Activated CD4-positive, CD25-positive, alpha-beta regulatory T cell treated with anti-CD3 and anti-CD28 coated beads, Interleukin-2, amount 50 U/mL, for 72 hours (primary cell): ENCODE measurements at regions not wholly inside any gene's neighbourhood (a gene's known extent, or its start where the extent isn't known, plus 50 kb on each side); places are given as distances from the start of the nearest gene placed in this dataset.

Experiments used
- DNase-seq: peaks from one replicate; pipeline ENCODE4 v3.0.0; 2021

- no peak for DNase-seq
Measured at GRCh38 chr14:82067221-82067875, 533.7 kb upstream of the SEL1L start.

- no peak for DNase-seq
Measured at GRCh38 chr14:82070040-82070439, 536.4 kb upstream of the SEL1L start.

GRCh38 chr14:82070753-82071152 is 537.1 kb upstream of the SEL1L start:
- DNase-seq: no peak

DNA sequence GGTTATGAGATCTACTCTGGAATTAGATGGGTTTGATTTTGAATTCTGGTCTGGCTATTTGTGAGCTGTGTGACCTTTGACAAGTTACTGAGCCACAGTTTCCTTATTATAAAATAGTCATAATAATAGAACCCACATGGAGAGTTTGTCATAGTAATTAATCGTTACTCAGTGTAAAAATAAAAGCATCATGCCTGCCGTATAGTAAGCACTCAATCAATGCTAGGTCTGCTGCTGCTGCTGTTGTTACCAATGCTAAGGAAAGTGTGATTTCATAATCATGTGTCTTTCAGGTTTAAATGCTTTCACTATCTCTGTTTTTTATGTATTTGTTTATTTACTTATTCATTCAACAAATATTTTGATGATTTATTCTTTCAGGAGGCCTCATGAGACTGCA is 539.9 kb upstream of the SEL1L start:
- DNase-seq: no peak

DNA sequence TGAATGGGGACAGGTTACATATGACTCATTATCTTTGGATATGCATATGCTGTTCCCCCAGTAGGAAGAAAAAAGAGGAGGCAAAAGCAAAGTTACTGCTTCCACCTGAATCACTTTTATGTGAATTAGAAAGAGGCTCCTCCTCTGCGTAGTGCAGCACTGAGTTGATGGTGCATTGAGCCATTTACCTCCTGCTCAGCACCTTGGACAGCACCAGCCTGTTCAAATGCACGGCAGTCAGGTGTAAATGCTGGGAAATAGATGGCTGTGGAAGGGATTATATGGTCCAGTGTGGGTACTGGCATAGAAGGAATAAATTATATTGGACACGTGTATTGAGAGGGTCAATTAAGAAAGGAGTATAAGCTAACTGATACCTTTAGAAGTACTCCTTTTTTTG is 541.9 kb upstream of the SEL1L start:
- DNase-seq: no peak

DNA sequence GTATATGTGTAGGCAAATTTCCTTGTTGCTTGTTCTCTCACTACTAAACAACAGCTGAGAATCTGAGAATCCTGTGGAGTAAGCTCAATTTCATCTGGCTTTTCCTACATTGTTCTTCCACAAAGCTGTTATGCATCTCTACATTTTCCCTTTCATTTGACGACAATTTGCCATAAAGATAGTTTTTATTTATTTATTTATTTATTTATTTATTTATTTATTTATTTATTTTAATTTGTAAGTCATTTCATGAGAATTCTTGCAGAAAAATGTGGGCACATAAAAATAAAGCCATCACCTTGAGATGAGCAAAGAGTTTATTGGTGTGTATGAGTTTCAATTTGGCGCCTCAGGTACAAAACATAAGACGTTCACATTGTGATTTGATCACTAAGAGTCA is 545.9 kb upstream of the SEL1L start:
- no peak for DNase-seq

DNA sequence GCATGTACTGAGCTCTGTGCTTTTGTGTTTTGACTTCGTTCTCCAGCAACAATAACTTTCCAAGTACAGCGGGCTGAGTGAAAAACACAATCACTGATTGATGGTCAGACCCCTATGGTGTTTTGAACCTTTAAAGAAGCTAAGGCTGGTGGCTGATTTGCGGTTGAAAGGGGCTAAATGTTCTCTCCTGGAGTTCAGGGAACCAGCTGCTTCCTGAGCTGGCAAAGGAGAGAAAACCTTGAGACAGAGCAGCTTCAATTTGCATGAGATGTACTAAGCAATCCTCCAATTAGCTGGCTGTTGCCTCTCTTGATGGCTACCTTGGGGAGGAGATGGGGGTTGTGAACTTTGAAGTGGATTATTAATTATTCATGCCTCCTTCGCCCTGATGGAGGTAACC is 546.7 kb upstream of the SEL1L start:
- no peak for DNase-seq

DNA sequence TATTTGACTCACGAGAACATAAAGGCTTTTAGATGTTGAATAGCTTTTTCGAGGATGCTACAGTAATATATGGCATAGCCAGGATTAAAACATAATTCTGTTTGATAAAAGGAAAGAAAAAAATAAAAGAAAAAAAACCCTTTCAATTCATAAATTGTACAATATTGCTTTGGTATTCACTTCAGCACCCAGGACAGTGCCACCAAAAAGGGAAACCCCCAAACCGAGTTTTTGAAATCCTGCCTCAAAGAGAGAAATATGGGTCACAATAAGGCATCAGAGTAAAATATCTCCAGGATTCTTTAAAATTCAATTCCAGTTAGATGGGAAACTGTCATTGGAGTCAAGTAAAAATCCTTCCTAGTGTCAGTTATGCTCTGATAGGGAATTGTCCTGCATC is 551.2 kb upstream of the SEL1L start:
- no peak for DNase-seq

- DNase-seq: no peak
Measured at GRCh38 chr14:82091097-82091496, 557.4 kb upstream of the SEL1L start.

DNA sequence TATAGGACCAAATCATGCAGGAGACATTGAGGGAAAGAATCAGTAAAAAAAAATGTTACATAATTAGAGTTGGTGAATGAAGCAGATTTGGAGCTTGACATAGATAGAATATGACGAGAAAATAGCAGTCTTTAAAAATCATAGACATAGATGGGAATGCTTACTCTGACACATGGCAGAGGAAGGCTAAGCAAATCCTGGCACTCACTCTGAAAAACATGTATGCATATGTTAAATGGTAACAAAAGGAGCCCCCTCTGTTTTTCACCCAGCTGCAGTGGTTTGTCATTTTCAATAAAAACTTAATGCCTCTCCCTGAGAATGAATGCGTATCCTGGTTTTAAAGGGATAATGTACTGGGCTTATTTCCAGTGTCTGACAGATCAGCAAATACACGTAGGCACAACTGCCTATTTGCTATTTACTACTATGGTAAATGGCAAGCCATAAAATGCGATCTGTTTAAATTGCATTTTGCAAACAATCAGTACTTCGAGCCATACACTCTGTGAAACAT is 561.2 kb upstream of the SEL1L start:
- no peak for DNase-seq

DNA sequence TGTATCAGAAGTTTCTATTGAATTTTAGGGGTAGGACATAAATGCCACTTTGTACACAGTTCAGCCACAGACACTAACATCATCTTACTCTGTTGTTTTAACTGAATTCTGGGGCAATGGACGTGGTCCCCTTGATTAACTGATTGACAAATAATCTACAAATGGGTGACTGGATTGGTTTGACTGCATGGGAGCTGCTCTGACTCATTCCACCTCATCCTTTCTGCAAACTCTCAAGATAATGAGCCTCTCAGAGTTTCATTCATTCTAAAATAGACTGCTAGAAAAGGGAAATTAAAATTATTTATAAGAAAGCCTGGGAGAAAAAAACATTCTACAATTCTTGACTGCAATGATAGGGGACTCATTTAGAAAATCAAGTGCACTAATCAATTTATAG is 570.4 kb upstream of the SEL1L start:
- DNase-seq: no peak

- no peak for DNase-seq
Measured at GRCh38 chr14:82112210-82112839, 578.7 kb upstream of the SEL1L start.

DNA sequence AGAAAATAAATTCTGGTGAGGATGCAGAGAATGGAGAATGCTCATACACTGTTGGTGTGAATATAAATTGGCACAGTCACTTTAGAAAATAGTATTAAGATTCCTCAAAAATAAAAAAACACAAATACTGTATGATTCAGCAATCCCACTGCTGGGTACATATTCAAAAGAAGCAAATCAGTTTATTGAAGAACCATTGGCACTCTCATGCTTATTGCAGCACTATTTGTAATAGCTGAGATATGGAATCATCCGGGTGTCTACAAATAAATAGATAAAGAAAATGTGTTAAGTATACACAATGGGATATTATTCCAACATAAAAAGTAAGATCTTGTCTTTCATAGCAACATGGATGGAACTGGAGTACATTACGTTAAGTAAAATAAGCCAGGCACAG is 579.4 kb upstream of the SEL1L start:
- no peak for DNase-seq

DNA sequence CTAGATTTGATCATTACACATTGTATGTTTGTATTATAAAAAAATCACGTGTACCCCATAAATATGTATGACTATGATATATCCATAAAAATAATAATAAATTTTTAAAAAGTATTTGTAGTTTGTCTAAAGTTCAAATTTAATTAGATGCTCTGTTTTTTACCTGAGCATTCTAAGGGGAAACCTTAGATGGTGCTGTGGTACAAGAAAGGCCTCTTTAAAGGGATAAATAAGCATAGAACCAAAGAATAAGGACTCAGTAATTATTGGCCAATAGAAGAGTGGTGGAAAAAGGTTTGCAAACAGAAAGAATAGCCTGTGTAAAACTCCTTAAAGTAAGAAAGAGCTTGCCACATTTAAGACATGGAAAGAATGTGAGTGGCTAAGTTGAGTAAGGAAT is 580.1 kb upstream of the SEL1L start:
- DNase-seq: no peak

DNA sequence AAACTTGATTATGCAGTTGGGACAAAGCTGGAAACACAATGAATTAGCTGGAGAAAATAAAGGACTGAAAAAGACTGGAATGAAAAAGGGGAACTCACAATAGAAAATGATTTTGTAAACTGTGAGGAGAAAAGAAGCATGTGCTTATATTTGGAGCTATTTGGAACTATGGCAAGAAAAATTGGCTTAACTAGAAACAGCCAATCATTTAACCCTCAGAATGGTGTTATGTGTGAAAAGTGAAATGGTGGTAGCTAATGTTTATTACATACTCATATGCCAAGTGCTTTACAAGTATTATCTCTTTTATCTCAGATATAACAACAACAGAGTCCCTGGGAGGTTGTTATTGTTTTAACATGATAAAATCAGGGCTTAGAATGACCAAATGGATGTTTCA is 583.1 kb upstream of the SEL1L start:
- no peak for DNase-seq

DNA sequence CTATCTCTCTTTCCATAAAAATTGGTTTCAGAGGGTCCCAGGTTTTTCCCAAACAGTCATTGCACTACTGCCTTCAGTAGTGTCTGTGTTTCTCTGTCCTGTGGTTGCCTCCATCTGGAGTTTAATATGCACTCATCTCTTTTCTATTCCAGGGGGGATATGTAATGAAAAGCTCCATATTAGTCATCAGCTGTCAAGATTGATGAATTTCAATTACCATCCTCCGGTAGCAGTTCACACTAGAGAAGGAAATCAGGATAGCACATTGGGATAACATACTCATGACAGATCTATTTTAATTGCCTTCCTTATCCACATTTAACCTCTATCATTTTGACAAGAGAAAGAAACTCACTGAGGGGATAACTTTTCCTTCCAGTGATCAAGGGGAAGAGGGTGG is 589.0 kb upstream of the SEL1L start:
- no peak for DNase-seq

- no peak for DNase-seq
Measured at GRCh38 chr14:82124511-82124910, 590.9 kb upstream of the SEL1L start.

GRCh38 chr14:82126006-82126405 is 592.4 kb upstream of the SEL1L start:
- no peak for DNase-seq

GRCh38 chr14:82134411-82134810 is 600.8 kb upstream of the SEL1L start:
- DNase-seq: no peak

GRCh38 chr14:82138431-82138830 is 604.8 kb upstream of the SEL1L start:
- no peak for DNase-seq

GRCh38 chr14:82146846-82147245 is 613.2 kb upstream of the SEL1L start:
- DNase-seq: no peak

DNA sequence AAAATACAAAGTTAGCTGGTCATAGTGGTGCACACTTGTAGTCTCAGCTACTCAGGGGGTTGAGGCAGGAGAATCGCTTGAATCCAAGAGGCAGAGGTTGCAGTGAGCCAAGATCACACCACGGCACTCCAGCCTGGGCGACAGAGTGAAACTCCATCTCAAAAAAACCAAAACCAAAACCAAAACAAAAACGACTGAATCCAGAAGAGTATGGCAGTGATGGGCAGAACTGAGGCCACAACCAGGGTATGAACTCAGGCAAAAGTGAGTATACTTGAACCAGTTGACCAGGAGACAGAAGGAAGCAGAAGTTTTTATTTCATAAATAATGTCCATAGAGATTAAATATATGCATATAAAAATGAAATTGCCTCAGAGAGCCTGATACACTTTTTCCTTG is 620.0 kb upstream of the SEL1L start:
- DNase-seq: no peak

DNA sequence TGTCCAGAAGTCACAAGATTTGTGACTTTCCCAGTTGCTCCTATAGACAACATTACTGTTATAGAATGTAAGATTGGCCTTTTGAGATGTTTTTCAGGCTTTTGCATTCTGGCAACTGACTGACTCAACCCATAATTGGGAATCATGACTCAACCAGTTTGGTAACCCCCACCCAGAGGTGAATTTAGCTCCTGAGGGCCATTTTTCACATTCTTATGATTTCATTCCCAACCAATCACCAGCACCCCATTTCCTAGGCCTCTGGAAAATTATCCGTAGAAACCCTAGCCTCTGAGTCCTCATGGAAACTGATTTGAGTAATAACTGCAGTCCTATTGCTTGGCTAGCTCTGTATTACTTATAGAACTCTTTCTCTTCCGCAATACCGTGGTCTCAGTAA is 626.0 kb upstream of the SEL1L start:
- DNase-seq: no peak

- DNase-seq: no peak
Measured at GRCh38 chr14:82180139-82180538, 646.5 kb upstream of the SEL1L start.

- DNase-seq: no peak
Measured at GRCh38 chr14:82182646-82183045, 649.0 kb upstream of the SEL1L start.
